IMR-90 (cell line): ENCODE measurements at regions not wholly inside any gene's neighbourhood (a gene's known extent, or its start where the extent isn't known, plus 50 kb on each side); places are given as distances from the start of the nearest gene placed in this dataset.

Source experiments
- ATAC-seq: fragments of 200-7000 bp; cut with Tn5 transposase; 2 replicates; pipeline ENCODE4 v1.9.1; 2020; ENCODE audit warnings: low read depth, mild to moderate bottlenecking, moderate library complexity
- BruUV-seq: library from RNA; stranded (reverse); fragments of 400-500 nt; replicated peaks from 2 replicates; lab custom pipeline; 2021; lab: Mats Ljungman, UMichigan
- CTCF ChIA-PET: fragments of 300-600 bp; formaldehyde crosslinking; extraction: SDS; loops from one replicate; lab custom pipeline; 2021; ENCODE audit warnings: antibody characterized with exemption; lab: Yijun Ruan, JAX
- POLR2A ChIA-PET: fragments of 300-600 bp; sonication (Branson Sonifier 250); formaldehyde crosslinking; loops from one replicate; lab custom pipeline; 2022; ENCODE audit warnings: antibody characterized with exemption; ENCODE audit not compliant: unreplicated experiment; lab: Charles Lee
- DNase-seq: peaks from one replicate; pipeline ENCODE4 v3.0.0; 2013
- H2AFZ ChIP-seq: replicated peaks from 2 replicates; pipeline ENCODE3; 2013; ENCODE audit warnings: low read length, mild to moderate bottlenecking; ENCODE audit not compliant: poor library complexity
- H2AK5ac ChIP-seq: 2 replicates; pipeline ENCODE4 v1.6.1; 2013; ENCODE audit warnings: low read depth, low read length, inconsistent platforms
- H2AK9ac ChIP-seq: replicated peaks from 2 replicates; pipeline ENCODE3; 2013; ENCODE audit warnings: mild to moderate bottlenecking, low read depth, low read length, moderate library complexity; ENCODE audit not compliant: poor library complexity
- H2BK120ac ChIP-seq: 2 replicates; pipeline ENCODE4 v1.6.1; 2013; ENCODE audit warnings: low read depth, low read length, inconsistent platforms
- H2BK15ac ChIP-seq: 3 replicates; pipeline ENCODE4 v1.6.1; 2013; ENCODE audit warnings: low read depth, low read length, inconsistent platforms
- H2BK20ac ChIP-seq: 2 replicates; pipeline ENCODE4 v1.6.1; 2013; ENCODE audit warnings: low read depth, mild to moderate bottlenecking, inconsistent platforms, low read length, moderate library complexity
- H2BK5ac ChIP-seq: 2 replicates; pipeline ENCODE4 v1.6.1; 2013; ENCODE audit warnings: mild to moderate bottlenecking, low read depth, low read length, inconsistent platforms; ENCODE audit not compliant: poor library complexity, severe bottlenecking
- H3K14ac ChIP-seq: replicated peaks from 2 replicates; pipeline ENCODE4 v1.6.1; 2013; ENCODE audit warnings: low read depth, low read length, inconsistent platforms
- H3K18ac ChIP-seq: 2 replicates; pipeline ENCODE4 v1.6.1; 2013; ENCODE audit warnings: low read depth, low read length, control low read depth
- H3K23ac ChIP-seq: 2 replicates; pipeline ENCODE4 v1.6.1; 2013; ENCODE audit warnings: low read depth, low read length, inconsistent platforms
- H3K27ac ChIP-seq: 2 replicates; pipeline ENCODE4 v1.5.1; 2013; ENCODE audit warnings: mild to moderate bottlenecking, control low read depth, low read length; ENCODE audit not compliant: insufficient read depth
- H3K27me3 ChIP-seq: 2 replicates; pipeline ENCODE4 v1.6.1; 2013; ENCODE audit warnings: low read length; ENCODE audit not compliant: control insufficient read depth, insufficient read depth
- H3K36me3 ChIP-seq: 2 replicates; pipeline ENCODE4 v1.6.1; 2013; ENCODE audit warnings: low read length, mixed read lengths; ENCODE audit not compliant: control insufficient read depth, insufficient read depth
- H3K4ac ChIP-seq: 2 replicates; pipeline ENCODE4 v1.6.1; 2013; ENCODE audit warnings: low read depth, low read length, inconsistent platforms
- H3K4me1 ChIP-seq: 2 replicates; pipeline ENCODE4 v1.6.1; 2013; ENCODE audit warnings: low read length, mixed read lengths; ENCODE audit not compliant: control insufficient read depth, insufficient read depth
- H3K4me2 ChIP-seq: 2 replicates; pipeline ENCODE4 v1.6.1; 2013; ENCODE audit warnings: low read depth, mild to moderate bottlenecking, control low read depth, low read length, moderate library complexity
- H3K4me3 ChIP-seq: 2 replicates; pipeline ENCODE4 v1.5.1; 2013; ENCODE audit warnings: low read depth, mild to moderate bottlenecking, control low read depth, low read length, moderate library complexity; ENCODE audit not compliant: insufficient read depth
- H3K56ac ChIP-seq: 2 replicates; pipeline ENCODE4 v1.6.1; 2013; ENCODE audit warnings: low read length, inconsistent platforms; ENCODE audit not compliant: insufficient read depth; ENCODE audit errors: extremely low read depth
- H3K79me1 ChIP-seq, 2 experiments: 2 replicates each; pipeline ENCODE4 v1.6.1; 2013; ENCODE audit warnings: low read length in 2 of 2, inconsistent platforms in 1 of 2, low read depth in 1 of 2
- H3K9ac ChIP-seq: 2 replicates; pipeline ENCODE4 v1.6.1; 2013; ENCODE audit warnings: low read depth, low read length, control low read depth
- H3K9me1 ChIP-seq: 2 replicates; pipeline ENCODE4 v1.6.1; 2013; ENCODE audit warnings: low read length, inconsistent platforms; ENCODE audit not compliant: insufficient read depth
- H3K9me3 ChIP-seq: 2 replicates; pipeline ENCODE4 v1.6.1; 2013; ENCODE audit warnings: low read length; ENCODE audit not compliant: control insufficient read depth, insufficient read depth
- H4K20me1 ChIP-seq: 2 replicates; pipeline ENCODE4 v1.6.1; 2013; ENCODE audit warnings: low read length, inconsistent platforms; ENCODE audit not compliant: insufficient read depth
- H4K5ac ChIP-seq: 2 replicates; pipeline ENCODE4 v1.6.1; 2013; ENCODE audit warnings: mild to moderate bottlenecking, low read depth, low read length, control low read depth
- H4K8ac ChIP-seq, 2 experiments: 2 replicates each; pipeline ENCODE4 v1.6.1; 2013; ENCODE audit warnings: low read depth in 2 of 2, low read length in 2 of 2, control low read depth in 1 of 2, inconsistent platforms in 1 of 2
- H4K91ac ChIP-seq: 2 replicates; pipeline ENCODE4 v1.6.1; 2013; ENCODE audit warnings: low read depth, low read length, inconsistent platforms; ENCODE audit not compliant: insufficient read depth
- CEBPB ChIP-seq: IDR thresholded peaks from 2 replicates; pipeline ENCODE4 v1.6.1; 2012; ENCODE audit warnings: low read depth, low read length, improper control_type of control experiment
- MAZ ChIP-seq: IDR thresholded peaks from 2 replicates; pipeline ENCODE4 v1.6.1; 2012; ENCODE audit warnings: low read depth, mild to moderate bottlenecking, low read length, improper control_type of control experiment, moderate library complexity, borderline replicate concordance
- NFE2L2 ChIP-seq: fragments of 150-350 bp; IDR thresholded peaks from 2 replicates; pipeline ENCODE4 v1.6.1; 2016; ENCODE audit warnings: low read depth, mild to moderate bottlenecking, low read length
- RCOR1 ChIP-seq: IDR thresholded peaks from 2 replicates; pipeline ENCODE4 v1.6.1; 2012; ENCODE audit warnings: mild to moderate bottlenecking, low read length, improper control_type of control experiment; ENCODE audit not compliant: insufficient replicate concordance
- WGBS, 2 experiments: methylation state at CpG; one replicate each; pipeline versions ENCODE4 v1.1.5 to v1.1.7; 2013; ENCODE audit warnings: missing lambda C conversion rate in 2 of 2; ENCODE audit not compliant: insufficient read length in 1 of 2; ENCODE audit errors: extremely low coverage in 2 of 2; 5-methylcytosine and 5-hydroxymethylcytosine counted together
- dilution Hi-C: fragments of 300-500 bp; cut with HindIII; formaldehyde crosslinking; loops from one replicate; pipeline ENCODE4 v1.14.3; 2018; ENCODE audit warnings: low sequenced_read_pairs; ENCODE audit not compliant: unreplicated experiment
- in situ Hi-C: fragments of 300-500 bp; cut with MboI; formaldehyde crosslinking; loops from 3 replicates; pipeline ENCODE4 v1.14.3; 2019; ENCODE audit warnings: low sequenced_read_pairs, inconsistent platforms, mixed read lengths
- intact Hi-C: fragments of 100-400 bp; cut with micrococcal nuclease; formaldehyde crosslinking; loops from 2 replicates; pipeline ENCODE4 v1.10.0; 2022

GRCh38 chr2:143835481-143835880, 684.4 kb downstream of the ZEB2 start:
- DNase-seq (peak; percentile 5), ATAC-seq (no peak)
- no peak overlapping the region for H4K5ac ChIP-seq
- H3K4ac ChIP-seq = no peak overlapping the region
- H3K4me1 ChIP-seq = no peaks in the 10 kb centered on the region
- H3K9me3 ChIP-seq = no peaks in the 10 kb centered on the region
- no peak overlapping the region for H3K27ac ChIP-seq
- no peaks in the 10 kb centered on the region for H3K27me3 ChIP-seq
- in situ Hi-C loops = no loop called here
- BruUV-seq = no TSS peak
- no peaks in the 10 kb centered on the region for H3K36me3 ChIP-seq
- dilution Hi-C loops = no loop called here
- H3K4me2 ChIP-seq = no peak overlapping the region
- ChIA-PET POLR2A (no interaction called here), CTCF (interaction anchor here (0.6 to 1.4 kb wide), 2 partner anchors 13 to 33 kb away, joined by 3 read pairs; no protein-coding TSS in a partner anchor)
- no peak overlapping the region for H2BK120ac ChIP-seq
- no peak overlapping the region for H2BK20ac ChIP-seq
- H3K4me3 ChIP-seq = no peak overlapping the region
- no peak overlapping the region for H3K9ac ChIP-seq
- no peak overlapping the region for H2BK15ac ChIP-seq
- peak; percentile 25; the same call in 1 of the 2 replicates for TF ChIP-seq CEBPB
- TF ChIP-seq NFE2L2 = no peak
- TF ChIP-seq MAZ = no peak
- no peak for TF ChIP-seq RCOR1
- no peak overlapping the region for H2AK5ac ChIP-seq
- H3K56ac ChIP-seq = no peak overlapping the region
- no peak overlapping the region for H2BK5ac ChIP-seq
- no peaks in the 10 kb centered on the region for H3K9me1 ChIP-seq
- H3K18ac ChIP-seq = no peak overlapping the region
- H2AFZ ChIP-seq = no peak overlapping the region
- H4K20me1 ChIP-seq = no peaks in the 10 kb centered on the region
- no peak overlapping the region for H4K91ac ChIP-seq
- intact Hi-C loops = no loop called here
- no CpG with 5 or more reads among the region's 2 CpGs for WGBS, 2 experiments
- H4K8ac ChIP-seq = no peak overlapping the region
- no peak overlapping the region for H3K23ac ChIP-seq
- no peak overlapping the region for H3K14ac ChIP-seq
- no peak overlapping the region for H2AK9ac ChIP-seq
- H3K79me1 ChIP-seq = no peaks in the 10 kb centered on the region
